ENCODE measurements at regions not wholly inside any gene's neighbourhood (a gene's known extent, or its start where the extent isn't known, plus 50 kb on each side); places are given as distances from the start of the nearest gene placed in this dataset.

DNA sequence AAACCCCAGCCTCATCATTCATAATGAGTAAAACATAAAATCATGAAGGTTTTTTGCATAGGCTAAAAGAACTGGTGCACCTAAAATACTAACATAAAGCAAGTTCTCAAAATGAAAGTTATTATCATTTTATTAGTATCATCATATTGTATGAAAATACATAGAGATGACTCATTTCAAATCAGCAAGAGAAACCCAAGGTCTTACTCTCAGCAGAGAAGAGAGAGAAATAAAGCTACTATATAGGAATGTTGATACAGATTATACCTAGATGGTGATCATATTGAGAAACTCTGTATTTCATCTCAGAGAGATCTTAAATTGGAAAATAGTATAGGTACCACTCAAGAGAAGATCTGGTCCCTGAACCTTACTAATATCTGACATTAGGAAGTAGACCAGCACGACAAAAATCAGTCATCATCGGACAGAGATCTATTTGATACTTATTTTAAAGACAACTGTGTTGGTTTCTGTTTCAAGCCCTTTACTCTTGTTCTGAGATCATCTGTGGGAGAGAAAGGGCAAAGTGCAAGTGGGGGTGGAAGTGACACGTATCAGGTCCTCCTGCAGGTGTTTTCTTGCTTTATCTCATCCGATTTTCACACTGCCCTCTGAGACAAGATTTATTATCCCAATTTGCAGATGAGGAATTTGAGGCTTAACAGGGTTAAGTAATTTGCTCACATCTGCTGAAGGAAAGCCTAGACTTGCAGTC lies 532.3 kb downstream of the MAFB start:
- TF ChIP-seq, protein P1, sequence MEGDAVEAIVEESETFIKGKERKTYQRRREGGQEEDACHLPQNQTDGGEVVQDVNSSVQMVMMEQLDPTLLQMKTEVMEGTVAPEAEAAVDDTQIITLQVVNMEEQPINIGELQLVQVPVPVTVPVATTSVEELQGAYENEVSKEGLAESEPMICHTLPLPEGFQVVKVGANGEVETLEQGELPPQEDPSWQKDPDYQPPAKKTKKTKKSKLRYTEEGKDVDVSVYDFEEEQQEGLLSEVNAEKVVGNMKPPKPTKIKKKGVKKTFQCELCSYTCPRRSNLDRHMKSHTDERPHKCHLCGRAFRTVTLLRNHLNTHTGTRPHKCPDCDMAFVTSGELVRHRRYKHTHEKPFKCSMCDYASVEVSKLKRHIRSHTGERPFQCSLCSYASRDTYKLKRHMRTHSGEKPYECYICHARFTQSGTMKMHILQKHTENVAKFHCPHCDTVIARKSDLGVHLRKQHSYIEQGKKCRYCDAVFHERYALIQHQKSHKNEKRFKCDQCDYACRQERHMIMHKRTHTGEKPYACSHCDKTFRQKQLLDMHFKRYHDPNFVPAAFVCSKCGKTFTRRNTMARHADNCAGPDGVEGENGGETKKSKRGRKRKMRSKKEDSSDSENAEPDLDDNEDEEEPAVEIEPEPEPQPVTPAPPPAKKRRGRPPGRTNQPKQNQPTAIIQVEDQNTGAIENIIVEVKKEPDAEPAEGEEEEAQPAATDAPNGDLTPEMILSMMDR (IDR thresholded peaks at IDR 0.05; ENCODE audit: poor library complexity): no peak
- TF ChIP-seq EZH2 (IDR thresholded peaks at IDR 0.05; ENCODE audit: borderline replicate concordance) (no peak), EZH2phosphoT487 (IDR thresholded peaks at IDR 0.05; ENCODE audit: low read depth, severe bottlenecking, unreplicated experiment) (no peak)
